Dendritic cell treated with granulocyte-macrophage colony-stimulating factor and Interleukin-4, amounts not matched to agents 40 ng/mL and 50 ng/mL, for 4 days (primary cell): ENCODE measurements at regions not wholly inside any gene's neighbourhood (a gene's known extent, or its start where the extent isn't known, plus 50 kb on each side); places are given as distances from the start of the nearest gene placed in this dataset.
"Not testable (repeated sequence)": the region's sequence is repeated elsewhere in the genome, so short reads cannot be mapped to it uniquely, and the experiment has no call there.

Experiments used
- H3K27ac Mint-ChIP-seq: one replicate; pipeline ENCODE4 v1.8.0; 2022; ENCODE audit warnings: mild to moderate bottlenecking, mixed read lengths
- H3K27me3 Mint-ChIP-seq: one replicate; pipeline ENCODE4 v1.8.0; 2022; ENCODE audit warnings: mild to moderate bottlenecking, mixed read lengths
- H3K36me3 Mint-ChIP-seq: one replicate; pipeline ENCODE4 v1.8.0; 2022; ENCODE audit warnings: low read depth, mixed read lengths
- H3K4me1 Mint-ChIP-seq: one replicate; pipeline ENCODE4 v1.8.0; 2022; ENCODE audit warnings: low read depth, mixed read lengths
- H3K4me3 Mint-ChIP-seq: one replicate; pipeline ENCODE4 v1.8.0; 2022; ENCODE audit warnings: mild to moderate bottlenecking, moderate library complexity, mixed read lengths
- H3K9me3 Mint-ChIP-seq: one replicate; pipeline ENCODE4 v1.8.0; 2022; ENCODE audit warnings: mixed read lengths
- intact Hi-C: fragments of 100-400 bp; cut with micrococcal nuclease; formaldehyde crosslinking; loops from one replicate; pipeline ENCODE4 v1.15.0; 2022

GRCh38 chr13:99686944-99687411 is 185.7 kb downstream of the TM9SF2 start:
- H3K4me3 Mint-ChIP-seq = no peak overlapping the region
- H3K36me3 Mint-ChIP-seq = no peaks in the 10 kb centered on the region
- no peak overlapping the region for H3K27ac Mint-ChIP-seq
- no peaks in the 10 kb centered on the region for H3K9me3 Mint-ChIP-seq
- H3K4me1 Mint-ChIP-seq = no peaks in the 10 kb centered on the region
- H3K27me3 Mint-ChIP-seq = peaks cover 1% of the 10 kb centered on the region
- intact Hi-C loops = no loop called here

DNA sequence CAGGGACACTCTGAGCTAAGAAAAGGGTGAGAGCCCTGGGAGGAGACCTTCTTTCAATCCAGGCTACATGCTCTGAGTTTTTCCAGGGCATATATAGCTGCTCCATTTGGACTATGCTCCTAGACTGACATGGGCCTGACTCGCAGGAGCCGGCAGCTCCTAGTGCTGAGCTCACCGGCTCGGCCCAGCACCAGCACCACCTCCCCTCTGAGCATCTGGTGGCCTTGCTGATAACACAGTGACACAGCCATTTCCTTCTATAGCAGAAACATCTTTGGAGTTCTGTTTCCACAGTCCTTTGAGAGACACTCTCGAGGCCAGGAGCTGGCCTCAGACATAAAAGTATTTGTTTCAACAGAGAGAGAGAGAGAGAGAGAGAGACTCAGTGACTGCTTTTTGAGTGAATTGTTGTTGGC is 184.9 kb downstream of the TM9SF2 start:
- Mint-ChIP-seq H3K4me1 (no peaks in the 10 kb centered on the region), H3K36me3 (no peaks in the 10 kb centered on the region), H3K9me3 (no peaks in the 10 kb centered on the region), H3K4me3 (no peak overlapping the region), H3K27me3 (peaks cover 1% of the 10 kb centered on the region), H3K27ac (no peak overlapping the region)
- intact Hi-C loops = no loop called here

GRCh38 chr13:99681695-99682094 is 180.4 kb downstream of the TM9SF2 start:
- no peaks in the 10 kb centered on the region for H3K27me3 Mint-ChIP-seq
- H3K4me3 Mint-ChIP-seq = no peak overlapping the region
- H3K36me3 Mint-ChIP-seq = no peaks in the 10 kb centered on the region
- no peak overlapping the region for H3K27ac Mint-ChIP-seq
- no peaks in the 10 kb centered on the region for H3K9me3 Mint-ChIP-seq
- intact Hi-C loops = no loop called here
- no peaks in the 10 kb centered on the region for H3K4me1 Mint-ChIP-seq

DNA sequence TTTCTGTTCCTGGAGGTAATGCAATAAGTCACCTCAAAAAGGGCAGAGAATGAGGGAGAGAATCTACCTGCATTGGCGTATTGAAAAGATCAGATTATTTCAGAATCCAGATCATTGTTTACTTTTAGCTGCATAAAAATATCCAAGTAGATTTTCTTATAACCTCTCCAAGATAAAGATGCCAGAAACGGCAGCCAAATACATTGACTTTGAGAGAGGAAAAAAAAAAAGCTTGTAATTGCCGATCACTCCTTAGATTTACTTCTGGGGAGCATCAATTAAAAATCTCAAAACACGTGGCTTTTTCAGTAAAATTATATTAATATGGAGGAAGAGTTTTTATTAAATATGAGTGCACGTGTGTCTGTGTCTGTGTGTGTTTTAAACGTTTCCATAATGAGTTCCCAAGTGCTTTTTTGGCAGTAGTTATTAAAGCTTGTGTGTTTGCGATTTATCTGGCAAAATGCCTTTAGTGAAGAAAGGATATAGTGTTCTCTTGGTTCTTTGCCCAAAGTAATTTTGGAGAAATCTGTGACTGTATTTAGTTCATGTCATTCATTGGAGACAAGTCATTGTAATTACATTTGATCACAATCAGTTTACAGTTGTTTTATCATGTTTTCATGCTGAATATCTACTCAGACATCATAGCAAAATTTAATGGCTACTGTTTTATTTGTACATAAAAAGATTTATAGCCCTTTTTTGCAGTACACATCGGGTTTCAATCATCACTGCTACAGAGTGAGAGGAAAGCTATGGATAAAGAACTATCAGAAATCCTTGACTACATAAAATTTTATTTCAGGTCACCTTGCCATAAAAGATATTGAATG is 176.1 kb downstream of the TM9SF2 start:
- peaks cover 2% of the 10 kb centered on the region for H3K27me3 Mint-ChIP-seq
- H3K9me3 Mint-ChIP-seq = no peaks in the 10 kb centered on the region
- no peak overlapping the region for H3K27ac Mint-ChIP-seq
- intact Hi-C loops = no loop called here
- no peaks in the 10 kb centered on the region for H3K36me3 Mint-ChIP-seq
- H3K4me3 Mint-ChIP-seq = no peak overlapping the region
- H3K4me1 Mint-ChIP-seq = no peaks in the 10 kb centered on the region

DNA sequence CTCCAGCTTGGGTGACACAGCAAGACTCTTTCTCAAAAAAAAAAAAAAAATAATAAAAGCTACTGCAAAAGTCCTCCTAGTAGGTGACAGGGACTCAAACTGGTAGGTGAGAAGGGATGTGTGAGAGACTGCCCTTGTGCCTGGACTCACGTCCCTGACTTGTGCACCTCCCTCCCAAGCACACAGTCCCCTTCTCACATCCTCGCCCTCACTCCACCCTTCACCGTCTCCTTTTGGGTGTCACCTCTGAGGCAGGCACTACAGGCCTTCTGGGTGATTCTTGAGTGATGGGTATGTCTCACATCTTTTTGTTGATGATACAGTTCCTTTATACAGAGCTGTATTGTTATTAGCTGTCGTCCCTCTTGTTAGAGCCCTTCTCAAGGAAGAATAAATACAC is 170.5 kb downstream of the TM9SF2 start:
- H3K4me3 Mint-ChIP-seq = no peak overlapping the region
- no peak overlapping the region for H3K27ac Mint-ChIP-seq
- no peaks in the 10 kb centered on the region for H3K9me3 Mint-ChIP-seq
- H3K4me1 Mint-ChIP-seq = no peaks in the 10 kb centered on the region
- H3K36me3 Mint-ChIP-seq = no peaks in the 10 kb centered on the region
- intact Hi-C loops = no loop called here
- H3K27me3 Mint-ChIP-seq = peaks cover 4% of the 10 kb centered on the region

GRCh38 chr13:99669096-99669495 is 167.8 kb downstream of the TM9SF2 start:
- H3K4me3 Mint-ChIP-seq, H3K27ac Mint-ChIP-seq, H3K36me3 Mint-ChIP-seq, intact Hi-C loops, H3K4me1 Mint-ChIP-seq, H3K9me3 Mint-ChIP-seq, H3K27me3 Mint-ChIP-seq: not testable (repeated sequence)

GRCh38 chr13:99666146-99666805 is 165.0 kb downstream of the TM9SF2 start:
- Mint-ChIP-seq H3K36me3 (no peaks in the 10 kb centered on the region), H3K4me3 (no peak overlapping the region), H3K4me1 (no peaks in the 10 kb centered on the region), H3K27me3 (peaks cover 16% of the 10 kb centered on the region), H3K9me3 (no peaks in the 10 kb centered on the region), H3K27ac (no peak overlapping the region)
- intact Hi-C loops = no loop called here

DNA sequence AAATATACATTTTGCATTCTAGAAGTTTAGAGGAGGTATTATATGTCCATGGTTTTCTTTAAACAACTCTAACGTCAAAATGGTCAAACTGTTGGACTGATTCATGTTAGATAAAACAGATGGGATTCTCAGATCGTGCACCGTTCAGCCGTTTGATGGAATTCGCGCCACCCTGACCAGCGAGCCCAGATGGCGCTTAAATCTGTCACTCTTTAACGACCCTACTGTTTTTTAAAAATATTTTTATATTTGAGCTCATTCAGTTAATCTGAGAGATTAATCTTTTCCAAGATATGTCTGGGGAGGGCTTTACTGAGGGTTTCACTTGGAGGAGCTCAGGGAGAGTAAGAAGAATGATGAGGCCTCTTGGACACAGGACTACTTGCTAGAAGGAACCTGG is 164.4 kb downstream of the TM9SF2 start:
- no peaks in the 10 kb centered on the region for H3K4me1 Mint-ChIP-seq
- no peak overlapping the region for H3K4me3 Mint-ChIP-seq
- H3K9me3 Mint-ChIP-seq = no peaks in the 10 kb centered on the region
- intact Hi-C loops = no loop called here
- H3K27me3 Mint-ChIP-seq = peaks cover 17% of the 10 kb centered on the region
- no peaks in the 10 kb centered on the region for H3K36me3 Mint-ChIP-seq
- no peak overlapping the region for H3K27ac Mint-ChIP-seq

DNA sequence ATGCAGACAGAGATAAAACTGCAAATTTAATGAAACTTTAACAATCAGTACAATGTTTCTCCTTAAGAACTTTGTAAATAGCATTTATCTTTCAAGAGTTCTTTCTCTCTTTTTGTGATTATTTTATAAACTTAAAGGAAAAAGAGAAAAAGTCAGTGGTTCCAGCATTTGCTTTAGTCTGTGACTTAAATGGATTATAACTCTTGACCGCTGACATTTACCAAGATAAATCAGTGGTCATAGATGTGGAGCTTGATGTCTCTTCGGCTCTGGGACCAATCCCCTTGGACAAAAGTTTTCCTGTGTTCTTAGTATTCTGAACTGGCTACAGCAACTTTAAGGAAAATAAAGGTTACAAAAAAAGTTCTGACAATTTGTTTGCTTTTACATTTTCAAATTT is 162.6 kb downstream of the TM9SF2 start:
- H3K9me3 Mint-ChIP-seq = no peaks in the 10 kb centered on the region
- H3K4me3 Mint-ChIP-seq = no peak overlapping the region
- H3K4me1 Mint-ChIP-seq = no peaks in the 10 kb centered on the region
- no peaks in the 10 kb centered on the region for H3K36me3 Mint-ChIP-seq
- H3K27ac Mint-ChIP-seq = no peak overlapping the region
- intact Hi-C loops = no loop called here
- H3K27me3 Mint-ChIP-seq = peaks cover 33% of the 10 kb centered on the region

GRCh38 chr13:99663185-99663825 is 162.0 kb downstream of the TM9SF2 start:
- peaks cover 35% of the 10 kb centered on the region for H3K27me3 Mint-ChIP-seq
- H3K27ac Mint-ChIP-seq = no peak overlapping the region
- no peaks in the 10 kb centered on the region for H3K9me3 Mint-ChIP-seq

DNA sequence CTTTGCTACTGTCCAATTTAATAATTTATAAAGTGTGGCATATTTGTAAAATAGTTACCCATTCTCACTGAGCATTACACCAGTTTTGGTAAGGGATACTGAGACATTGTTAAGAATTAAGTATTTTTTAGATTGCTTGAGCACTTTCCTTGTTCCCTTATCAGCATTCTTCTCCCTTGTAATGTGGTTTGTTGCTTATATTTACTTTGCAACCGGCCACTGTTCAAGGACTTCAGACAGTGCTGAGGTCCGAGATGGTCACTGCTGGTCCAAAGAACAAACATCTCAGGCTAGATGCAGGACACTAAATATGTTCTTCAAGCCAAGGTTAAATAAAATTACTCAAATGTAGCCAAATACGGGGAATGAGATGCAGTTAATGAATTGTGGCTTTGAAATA is 161.4 kb downstream of the TM9SF2 start:
- intact Hi-C loops = no loop called here
- no peaks in the 10 kb centered on the region for H3K9me3 Mint-ChIP-seq
- no peak overlapping the region for H3K27ac Mint-ChIP-seq
- no peaks in the 10 kb centered on the region for H3K36me3 Mint-ChIP-seq
- no peak overlapping the region for H3K4me3 Mint-ChIP-seq
- H3K4me1 Mint-ChIP-seq = peaks cover 9% of the 10 kb centered on the region
- peaks cover 41% of the 10 kb centered on the region for H3K27me3 Mint-ChIP-seq

More at GRCh38 chr13:99663185-99663825, 162.0 kb downstream of the TM9SF2 start:
- no peaks in the 10 kb centered on the region for H3K36me3 Mint-ChIP-seq
- intact Hi-C loops = no loop called here
- H3K4me1 Mint-ChIP-seq = peaks cover 2% of the 10 kb centered on the region
- H3K4me3 Mint-ChIP-seq = no peak overlapping the region

DNA sequence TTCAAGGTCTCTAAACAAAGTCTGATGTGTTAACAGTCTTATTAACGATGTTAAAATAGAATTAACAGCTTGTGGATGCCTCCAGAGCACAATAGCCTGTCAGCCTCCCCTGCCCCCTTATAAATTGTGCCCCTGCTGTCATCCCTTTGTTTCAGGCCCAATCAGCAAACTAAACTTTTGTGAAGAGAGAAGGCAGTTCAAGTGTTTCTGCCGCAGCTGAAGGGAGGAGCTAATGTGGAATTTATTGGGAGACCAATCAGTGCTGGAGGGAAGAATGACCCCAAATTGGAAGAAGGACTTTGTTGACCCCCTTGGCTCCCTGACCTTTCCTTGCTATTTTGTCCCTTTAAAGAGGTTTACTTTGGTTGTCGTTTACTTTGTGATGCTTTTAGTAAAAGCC is 160.5 kb downstream of the TM9SF2 start:
- peaks cover 50% of the 10 kb centered on the region for H3K27me3 Mint-ChIP-seq
- H3K4me1 Mint-ChIP-seq = peaks cover 11% of the 10 kb centered on the region
- H3K36me3 Mint-ChIP-seq = no peaks in the 10 kb centered on the region
- intact Hi-C loops = no loop called here
- H3K4me3 Mint-ChIP-seq = no peak overlapping the region
- H3K9me3 Mint-ChIP-seq = no peaks in the 10 kb centered on the region
- H3K27ac Mint-ChIP-seq = no peak overlapping the region

DNA sequence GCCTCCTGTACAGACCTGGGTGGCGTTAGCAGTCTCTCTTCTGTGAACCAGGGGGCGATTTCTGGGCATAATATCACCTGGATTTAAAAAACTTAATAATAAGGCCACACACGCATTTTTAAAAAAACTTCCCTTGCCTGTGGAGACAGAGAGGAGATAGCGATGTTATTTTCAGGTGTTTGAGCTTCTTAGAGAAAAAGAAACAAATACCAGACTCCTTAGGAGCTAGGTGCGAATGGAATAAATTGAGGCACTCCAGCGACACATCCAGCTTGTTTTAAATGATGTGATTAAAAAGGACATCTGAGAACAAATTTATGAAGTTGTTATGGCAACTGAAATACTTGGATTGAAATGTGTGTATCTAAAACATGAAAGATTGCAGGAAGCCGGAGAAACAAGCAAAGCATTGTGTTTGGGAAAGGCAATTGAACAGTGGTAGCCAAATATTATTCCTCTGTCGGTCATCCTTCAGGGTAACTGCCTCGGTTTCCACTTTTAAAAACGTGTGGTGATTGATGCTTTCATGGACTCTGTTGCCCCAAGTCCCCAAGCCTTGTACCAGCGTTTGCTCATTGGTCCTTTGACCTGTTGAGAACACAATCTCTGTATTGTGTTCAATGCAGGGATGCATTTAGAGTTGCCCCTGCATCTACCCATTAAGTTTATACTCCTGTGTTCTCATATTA is 158.7 kb downstream of the TM9SF2 start:
- Mint-ChIP-seq H3K4me3 (no peak overlapping the region), H3K9me3 (no peaks in the 10 kb centered on the region), H3K27me3 (peaks cover 59% of the 10 kb centered on the region), H3K27ac (no peak overlapping the region), H3K4me1 (peaks cover 22% of the 10 kb centered on the region), H3K36me3 (no peaks in the 10 kb centered on the region)
- intact Hi-C loops = no loop called here

- Mint-ChIP-seq H3K36me3 (no peaks in the 10 kb centered on the region), H3K27me3 (peaks cover 59% of the 10 kb centered on the region), H3K4me1 (peaks cover 22% of the 10 kb centered on the region), H3K4me3 (no peak overlapping the region), H3K9me3 (no peaks in the 10 kb centered on the region), H3K27ac (no peak overlapping the region)
- intact Hi-C loops = no loop called here
These were observed 158.0 kb downstream of the TM9SF2 start for GRCh38 chr13:99659226-99659625.
